Hepatocyte (in vitro differentiated cells): ENCODE measurements at regions not wholly inside any gene's neighbourhood (a gene's known extent, or its start where the extent isn't known, plus 50 kb on each side); places are given as distances from the start of the nearest gene placed in this dataset.

Source experiments
- EZH2 ChIP-seq: fragments of 200-600 bp; sonication (generic); IDR thresholded peaks from 2 replicates; pipeline ENCODE4 v1.6.1; 2016; ENCODE audit warnings: antibody characterized with exemption, mild to moderate bottlenecking, borderline replicate concordance
- EZH2phosphoT487 ChIP-seq: fragments of 200-600 bp; sonication (generic); IDR thresholded peaks from one replicate; pipeline ENCODE4 v1.6.1; 2018; ENCODE audit warnings: antibody characterized with exemption, mild to moderate bottlenecking, low read depth, moderate library complexity; ENCODE audit not compliant: unreplicated experiment, severe bottlenecking
- TF ChIP-seq, protein P1 (sequence below): fragments of 200-600 bp; sonication (generic); IDR thresholded peaks from 2 replicates; pipeline ENCODE4 v1.5.1; 2016; ENCODE audit warnings: antibody characterized with exemption, mild to moderate bottlenecking; ENCODE audit not compliant: poor library complexity

DNA sequence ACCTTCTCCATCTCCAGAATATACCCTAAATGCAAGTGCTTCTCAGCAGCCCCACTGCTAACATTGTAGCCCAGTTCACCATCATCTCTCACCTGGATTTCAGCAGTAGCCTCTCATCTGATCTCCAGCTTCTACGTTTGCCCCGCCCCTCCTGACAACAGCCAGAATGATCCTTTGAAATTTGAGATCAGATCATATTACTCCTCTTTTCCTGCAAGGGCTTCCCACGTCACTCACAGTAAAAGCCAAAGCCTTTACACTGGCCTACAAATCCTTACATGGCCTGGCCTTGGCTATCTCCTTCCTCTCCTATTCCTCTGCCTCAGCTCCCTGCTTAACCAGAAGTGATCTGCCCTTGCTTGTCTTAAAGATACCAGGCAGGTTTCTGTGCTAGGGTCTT, 94.3 kb upstream of the NBEA start:
- TF ChIP-seq, protein P1, sequence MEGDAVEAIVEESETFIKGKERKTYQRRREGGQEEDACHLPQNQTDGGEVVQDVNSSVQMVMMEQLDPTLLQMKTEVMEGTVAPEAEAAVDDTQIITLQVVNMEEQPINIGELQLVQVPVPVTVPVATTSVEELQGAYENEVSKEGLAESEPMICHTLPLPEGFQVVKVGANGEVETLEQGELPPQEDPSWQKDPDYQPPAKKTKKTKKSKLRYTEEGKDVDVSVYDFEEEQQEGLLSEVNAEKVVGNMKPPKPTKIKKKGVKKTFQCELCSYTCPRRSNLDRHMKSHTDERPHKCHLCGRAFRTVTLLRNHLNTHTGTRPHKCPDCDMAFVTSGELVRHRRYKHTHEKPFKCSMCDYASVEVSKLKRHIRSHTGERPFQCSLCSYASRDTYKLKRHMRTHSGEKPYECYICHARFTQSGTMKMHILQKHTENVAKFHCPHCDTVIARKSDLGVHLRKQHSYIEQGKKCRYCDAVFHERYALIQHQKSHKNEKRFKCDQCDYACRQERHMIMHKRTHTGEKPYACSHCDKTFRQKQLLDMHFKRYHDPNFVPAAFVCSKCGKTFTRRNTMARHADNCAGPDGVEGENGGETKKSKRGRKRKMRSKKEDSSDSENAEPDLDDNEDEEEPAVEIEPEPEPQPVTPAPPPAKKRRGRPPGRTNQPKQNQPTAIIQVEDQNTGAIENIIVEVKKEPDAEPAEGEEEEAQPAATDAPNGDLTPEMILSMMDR = no peak
- TF ChIP-seq EZH2phosphoT487 = no peak
- no peak for TF ChIP-seq EZH2
